Mammary epithelial cell (primary cell): ENCODE measurements at regions not wholly inside any gene's neighbourhood (a gene's known extent, or its start where the extent isn't known, plus 50 kb on each side); places are given as distances from the start of the nearest gene placed in this dataset.

Experiments
- CTCF ChIP-seq, 2 donors: IDR thresholded peaks in 1 of 2; conservative IDR thresholded peaks in 1 of 2; 2 replicates each; pipeline ENCODE4 v1.5.1; 2011 to 2012; ENCODE audit warnings: inconsistent platforms in 2 of 2, low read length in 2 of 2, mild to moderate bottlenecking in 2 of 2, control low read depth in 1 of 2, low read depth in 1 of 2; ENCODE audit not compliant: insufficient read depth in 1 of 2; ENCODE audit errors: extremely low read depth in 1 of 2
- EZH2 ChIP-seq: IDR thresholded peaks from 2 replicates; pipeline ENCODE4 v1.6.1; 2012; ENCODE audit warnings: low read length, inconsistent platforms, borderline replicate concordance

GRCh38 chr3:143201870-143202752, 82.5 kb downstream of the CHST2 start:
- TF ChIP-seq CTCF (conservative IDR thresholded peaks at IDR 0.05 in 1 of 2, IDR thresholded peaks at IDR 0.05 in 1 of 2; ENCODE audit: extremely low read depth in 1 of 2, insufficient read depth in 1 of 2, low read depth in 1 of 2, low read length in 2 of 2) (no peak), EZH2 (no peak)
